ENCODE measurements at regions not wholly inside any gene's neighbourhood (a gene's known extent, or its start where the extent isn't known, plus 50 kb on each side); places are given as distances from the start of the nearest gene placed in this dataset.

DNA sequence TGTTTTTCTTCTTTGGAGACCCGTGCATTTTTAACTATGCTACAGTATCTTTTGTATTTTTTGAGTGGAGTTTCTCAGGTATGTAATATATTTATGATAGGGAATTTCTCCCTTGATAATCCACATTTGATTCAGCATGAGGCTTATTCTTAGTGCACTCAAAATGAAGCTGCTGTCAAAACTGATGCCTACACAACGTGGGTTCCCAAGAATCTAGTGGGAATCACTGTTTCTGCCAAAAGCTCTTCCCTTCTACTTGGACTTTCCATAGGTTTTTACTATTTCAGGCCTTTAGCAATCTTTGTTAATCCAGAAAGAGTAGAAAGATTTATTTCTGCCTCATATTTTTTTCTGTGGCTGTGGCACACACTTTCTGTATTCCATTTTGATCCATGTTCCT, 1003.7 kb downstream of the SLITRK5 start:
- H3K4me1 ChIP-seq: no peaks in the 10 kb centered on the region
- TF ChIP-seq, protein P1, sequence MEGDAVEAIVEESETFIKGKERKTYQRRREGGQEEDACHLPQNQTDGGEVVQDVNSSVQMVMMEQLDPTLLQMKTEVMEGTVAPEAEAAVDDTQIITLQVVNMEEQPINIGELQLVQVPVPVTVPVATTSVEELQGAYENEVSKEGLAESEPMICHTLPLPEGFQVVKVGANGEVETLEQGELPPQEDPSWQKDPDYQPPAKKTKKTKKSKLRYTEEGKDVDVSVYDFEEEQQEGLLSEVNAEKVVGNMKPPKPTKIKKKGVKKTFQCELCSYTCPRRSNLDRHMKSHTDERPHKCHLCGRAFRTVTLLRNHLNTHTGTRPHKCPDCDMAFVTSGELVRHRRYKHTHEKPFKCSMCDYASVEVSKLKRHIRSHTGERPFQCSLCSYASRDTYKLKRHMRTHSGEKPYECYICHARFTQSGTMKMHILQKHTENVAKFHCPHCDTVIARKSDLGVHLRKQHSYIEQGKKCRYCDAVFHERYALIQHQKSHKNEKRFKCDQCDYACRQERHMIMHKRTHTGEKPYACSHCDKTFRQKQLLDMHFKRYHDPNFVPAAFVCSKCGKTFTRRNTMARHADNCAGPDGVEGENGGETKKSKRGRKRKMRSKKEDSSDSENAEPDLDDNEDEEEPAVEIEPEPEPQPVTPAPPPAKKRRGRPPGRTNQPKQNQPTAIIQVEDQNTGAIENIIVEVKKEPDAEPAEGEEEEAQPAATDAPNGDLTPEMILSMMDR (IDR thresholded peaks at IDR 0.05): no peak
- no peak overlapping the region for H3K27ac ChIP-seq
- H3K4me2 ChIP-seq (ENCODE audit: low read length): no peak overlapping the region
- no peaks in the 10 kb centered on the region for H3K27me3 ChIP-seq (ENCODE audit: control insufficient read depth, insufficient read depth, low read length)
- H3K4me3 ChIP-seq (ENCODE audit: low read depth, low read length): no peak overlapping the region
- H3K9me3 ChIP-seq (ENCODE audit: control insufficient read depth, low read length): no peaks in the 10 kb centered on the region
- no peak overlapping the region for H3K9ac ChIP-seq
- no peaks in the 10 kb centered on the region for H3K79me2 ChIP-seq
- H2AFZ ChIP-seq: no peak overlapping the region
- no peaks in the 10 kb centered on the region for H3K36me3 ChIP-seq (ENCODE audit: control insufficient read depth, insufficient read depth, low read length)

DNA sequence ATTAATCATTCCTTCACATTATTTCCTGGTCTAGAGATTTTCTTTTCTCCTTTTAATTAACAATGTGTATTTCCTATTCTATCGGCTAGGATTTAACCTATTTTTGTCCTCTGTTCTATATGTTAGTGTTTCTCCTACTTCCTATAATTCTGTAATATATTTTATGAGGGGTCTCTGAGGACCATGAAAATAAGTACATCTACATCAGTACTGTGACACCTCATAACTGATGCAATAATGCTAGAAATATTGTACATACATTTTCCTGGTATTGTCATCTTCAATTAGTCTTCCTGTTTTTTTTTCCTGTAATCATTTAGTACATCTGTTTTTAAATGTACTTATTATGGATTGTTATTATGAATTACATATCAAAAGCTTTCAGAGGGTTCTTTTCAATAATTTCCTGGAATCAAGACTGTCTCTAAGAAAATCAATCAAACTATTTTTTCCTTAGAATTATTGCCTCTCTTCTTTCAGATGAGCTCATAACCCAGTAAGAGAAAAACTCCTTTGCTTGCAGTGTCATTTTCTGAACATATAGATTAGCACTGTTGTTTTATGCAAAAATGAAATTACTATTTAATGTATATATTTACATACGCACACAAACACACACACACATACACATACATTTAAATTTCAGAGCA, 1004.3 kb downstream of the SLITRK5 start:
- no peak overlapping the region for H2AFZ ChIP-seq
- no peaks in the 10 kb centered on the region for H3K79me2 ChIP-seq
- H3K4me2 ChIP-seq (ENCODE audit: low read length): no peak overlapping the region
- no peaks in the 10 kb centered on the region for H3K4me1 ChIP-seq
- H3K27ac ChIP-seq: no peak overlapping the region
- H3K9ac ChIP-seq: no peak overlapping the region
- H3K9me3 ChIP-seq (ENCODE audit: control insufficient read depth, low read length): no peaks in the 10 kb centered on the region
- H3K4me3 ChIP-seq (ENCODE audit: low read depth, low read length): no peak overlapping the region
- no peaks in the 10 kb centered on the region for H3K36me3 ChIP-seq (ENCODE audit: control insufficient read depth, insufficient read depth, low read length)
- H3K27me3 ChIP-seq (ENCODE audit: control insufficient read depth, insufficient read depth, low read length): no peaks in the 10 kb centered on the region
- TF ChIP-seq, protein P1 (IDR thresholded peaks at IDR 0.05): no peak

DNA sequence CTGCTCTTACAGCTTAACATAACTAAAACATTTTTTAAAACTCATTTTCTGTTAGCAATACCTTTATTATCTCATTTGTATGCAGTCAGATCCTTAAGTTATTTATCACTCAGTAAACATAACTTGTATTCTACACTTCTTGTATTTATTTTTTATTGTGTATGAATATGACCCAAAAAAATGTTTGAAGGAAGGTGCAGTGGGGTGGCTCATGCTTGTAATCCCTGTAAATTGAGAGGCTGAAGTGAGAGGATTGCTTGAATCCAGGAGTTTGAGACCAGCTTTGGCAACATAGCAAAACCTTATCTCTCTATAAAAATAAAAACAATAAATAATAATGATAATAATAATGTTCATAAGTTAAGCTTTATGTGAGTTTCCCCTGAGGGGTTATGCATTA, 1004.8 kb downstream of the SLITRK5 start:
- Histone ChIP-seq H3K9me3 (ENCODE audit: control insufficient read depth, low read length) (no peaks in the 10 kb centered on the region), H3K27ac (no peak overlapping the region), H3K9ac (no peak overlapping the region), H3K27me3 (ENCODE audit: control insufficient read depth, insufficient read depth, low read length) (no peaks in the 10 kb centered on the region), H3K4me3 (ENCODE audit: low read depth, low read length) (no peak overlapping the region), H3K4me1 (no peaks in the 10 kb centered on the region), H3K36me3 (ENCODE audit: control insufficient read depth, insufficient read depth, low read length) (no peaks in the 10 kb centered on the region), H3K4me2 (ENCODE audit: low read length) (no peak overlapping the region), H2AFZ (no peak overlapping the region), H3K79me2 (no peaks in the 10 kb centered on the region)
- TF ChIP-seq, protein P1 (IDR thresholded peaks at IDR 0.05): no peak

DNA sequence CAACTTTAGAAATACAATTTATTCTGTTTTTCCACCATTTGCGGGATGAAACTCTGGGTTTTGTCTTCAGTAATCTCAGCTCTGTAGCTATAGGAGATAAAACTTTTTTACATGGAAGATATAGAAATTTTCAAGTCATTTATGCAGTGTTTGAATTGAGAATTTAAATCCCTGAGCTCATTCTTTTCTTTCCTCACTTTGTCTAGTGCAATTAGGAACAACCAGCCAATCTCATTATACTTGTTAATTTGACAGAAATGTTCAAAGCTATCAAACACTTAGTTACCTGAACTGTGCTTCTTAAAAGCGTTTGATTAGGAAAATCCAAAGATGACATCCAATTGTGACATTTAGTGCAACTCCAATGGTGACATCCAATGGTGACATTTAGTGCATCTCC, 1014.3 kb downstream of the SLITRK5 start:
- H3K36me3 ChIP-seq (ENCODE audit: control insufficient read depth, insufficient read depth, low read length): no peaks in the 10 kb centered on the region
- TF ChIP-seq, protein P1 (IDR thresholded peaks at IDR 0.05): no peak
- H3K79me2 ChIP-seq: no peaks in the 10 kb centered on the region
- no peaks in the 10 kb centered on the region for H3K9me3 ChIP-seq (ENCODE audit: control insufficient read depth, low read length)
- no peak overlapping the region for H3K9ac ChIP-seq
- no peak overlapping the region for H3K4me3 ChIP-seq (ENCODE audit: low read depth, low read length)
- H2AFZ ChIP-seq: no peak overlapping the region
- H3K27me3 ChIP-seq (ENCODE audit: control insufficient read depth, insufficient read depth, low read length): no peaks in the 10 kb centered on the region
- no peaks in the 10 kb centered on the region for H3K4me1 ChIP-seq
- no peak overlapping the region for H3K27ac ChIP-seq
- no peak overlapping the region for H3K4me2 ChIP-seq (ENCODE audit: low read length)

DNA sequence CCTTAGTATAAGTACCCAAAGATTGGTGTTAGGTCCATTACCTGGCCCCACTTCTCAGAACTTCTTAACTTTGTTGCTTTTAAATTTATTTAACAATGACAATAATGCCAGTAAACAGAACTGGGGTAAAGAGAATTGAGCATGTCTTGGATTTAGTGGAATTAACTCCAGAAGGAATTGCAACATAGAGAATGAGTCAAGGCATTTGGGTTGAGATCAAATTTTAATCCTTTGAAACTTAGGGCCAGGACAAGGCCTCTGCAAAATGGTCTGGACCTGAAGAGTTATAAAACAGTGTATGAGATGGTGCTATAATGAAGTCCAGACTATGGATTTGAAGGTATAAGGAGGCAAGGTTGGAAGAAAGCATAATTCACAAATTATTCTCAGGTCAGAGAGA, 1030.4 kb downstream of the SLITRK5 start:
- TF ChIP-seq, protein P1 (IDR thresholded peaks at IDR 0.05): no peak
- no peaks in the 10 kb centered on the region for H3K27me3 ChIP-seq (ENCODE audit: control insufficient read depth, insufficient read depth, low read length)
- H3K27ac ChIP-seq: no peak overlapping the region
- H3K9ac ChIP-seq: no peak overlapping the region
- H3K4me1 ChIP-seq: no peaks in the 10 kb centered on the region
- no peaks in the 10 kb centered on the region for H3K36me3 ChIP-seq (ENCODE audit: control insufficient read depth, insufficient read depth, low read length)
- H3K9me3 ChIP-seq (ENCODE audit: control insufficient read depth, low read length): no peaks in the 10 kb centered on the region
- no peak overlapping the region for H3K4me2 ChIP-seq (ENCODE audit: low read length)
- no peak overlapping the region for H2AFZ ChIP-seq
- H3K79me2 ChIP-seq: no peaks in the 10 kb centered on the region
- H3K4me3 ChIP-seq (ENCODE audit: low read depth, low read length): no peak overlapping the region

Measured in parathyroid adenoma (tissue), 2 donors.